OCI-LY3 (cell line): ENCODE measurements at regions not wholly inside any gene's neighbourhood (a gene's known extent, or its start where the extent isn't known, plus 50 kb on each side); places are given as distances from the start of the nearest gene placed in this dataset.

ENCODE experiments used
- H2AFZ ChIP-seq: fragments of 200-600, 300-600 bp; shearing (Covaris generic); 2 replicates; pipeline ENCODE4 v1.6.0; 2014; ENCODE audit warnings: antibody characterized with exemption, low read depth, low read length
- H3K27ac ChIP-seq: fragments of 200-600, 300-600 bp; sonication (generic); 2 replicates; pipeline ENCODE4 v1.5.1; 2014; ENCODE audit warnings: mild to moderate bottlenecking, low read length, moderate library complexity, mixed read lengths
- H3K27me3 ChIP-seq: fragments of 200-600, 300-600 bp; sonication (generic); 2 replicates; pipeline ENCODE4 v1.6.1; 2014; ENCODE audit warnings: low read depth, low read length, mixed read lengths
- H3K36me3 ChIP-seq: fragments of 200-600, 300-600 bp; sonication (generic); replicated peaks from 2 replicates; pipeline ENCODE3; 2014; ENCODE audit warnings: low read depth, low read length, mixed read lengths
- H3K4me1 ChIP-seq: fragments of 300-600, 200-600 bp; sonication (generic); 2 replicates; pipeline ENCODE4 v1.6.1; 2014; ENCODE audit warnings: low read length, mixed read lengths
- H3K4me2 ChIP-seq: fragments of 200-600, 300-600 bp; sonication (generic); 2 replicates; pipeline ENCODE4 v1.6.1; 2014; ENCODE audit warnings: low read length, mixed read lengths
- H3K4me3 ChIP-seq: fragments of 300-600, 200-600 bp; sonication (generic); 2 replicates; pipeline ENCODE4 v1.5.1; 2014; ENCODE audit warnings: antibody characterized with exemption, mild to moderate bottlenecking, low read length, moderate library complexity
- H3K79me2 ChIP-seq: fragments of 300-600, 200-600 bp; shearing (Covaris generic); 2 replicates; pipeline ENCODE4 v1.6.1; 2014; ENCODE audit warnings: mild to moderate bottlenecking, low read length, mixed read lengths
- H3K9ac ChIP-seq: fragments of 300-600, 200-600 bp; shearing (Covaris generic); 2 replicates; pipeline ENCODE4 v1.6.0; 2014; ENCODE audit warnings: mild to moderate bottlenecking, low read length, moderate library complexity
- H3K9me3 ChIP-seq: fragments of 200-600, 300-600 bp; shearing (Covaris generic); 2 replicates; pipeline ENCODE4 v1.6.1; 2014; ENCODE audit warnings: low read length, mixed read lengths; ENCODE audit not compliant: insufficient read depth
- H4K20me1 ChIP-seq: fragments of 200-600, 300-600 bp; sonication (generic); 2 replicates; pipeline ENCODE4 v1.6.1; 2016; ENCODE audit warnings: low read length, mixed read lengths; ENCODE audit not compliant: insufficient read depth
- CTCF ChIP-seq: fragments of 200-600, 300-600 bp; sonication (generic); IDR thresholded peaks from 2 replicates; pipeline ENCODE4 v1.5.1; 2014; ENCODE audit warnings: antibody characterized with exemption, low read length, low read depth
- EZH2phosphoT487 ChIP-seq: fragments of 200-600 bp; shearing (Covaris generic); IDR thresholded peaks from 2 replicates; pipeline ENCODE4 v1.6.1; 2018; ENCODE audit warnings: antibody characterized with exemption, mixed run types, low read depth

- H3K4me1 ChIP-seq, result no peaks in the 10 kb centered on the region
- TF ChIP-seq CTCF (no peak), EZH2phosphoT487 (no peak)
- H3K4me2 ChIP-seq, result no peak overlapping the region
- H3K79me2 ChIP-seq, result no peaks in the 10 kb centered on the region
- no peak overlapping the region for H3K4me3 ChIP-seq
- H2AFZ ChIP-seq, result no peak overlapping the region
- no peaks in the 10 kb centered on the region for H4K20me1 ChIP-seq
- H3K9ac ChIP-seq, result no peak overlapping the region
- no peaks in the 10 kb centered on the region for H3K36me3 ChIP-seq
- H3K9me3 ChIP-seq, result no peaks in the 10 kb centered on the region
- no peak overlapping the region for H3K27ac ChIP-seq
- peaks cover 5% of the 10 kb centered on the region for H3K27me3 ChIP-seq
These were observed 58.3 kb upstream of the SHH start for GRCh38 chr7:155870334-155871180.

GRCh38 chr7:155869784-155870076, 57.5 kb upstream of the SHH start:
- Histone ChIP-seq H3K4me3 (no peak overlapping the region), H2AFZ (no peak overlapping the region), H3K36me3 (no peaks in the 10 kb centered on the region), H3K27ac (no peak overlapping the region), H3K9me3 (no peaks in the 10 kb centered on the region), H3K79me2 (no peaks in the 10 kb centered on the region), H3K9ac (no peak overlapping the region), H3K4me1 (no peaks in the 10 kb centered on the region), H3K4me2 (no peak overlapping the region), H3K27me3 (peaks cover 9% of the 10 kb centered on the region), H4K20me1 (no peaks in the 10 kb centered on the region)
- TF ChIP-seq CTCF, result no peak
- no peak for TF ChIP-seq EZH2phosphoT487

- H3K4me2 ChIP-seq, result no peak overlapping the region
- H3K27ac ChIP-seq, result no peak overlapping the region
- no peaks in the 10 kb centered on the region for H4K20me1 ChIP-seq
- TF ChIP-seq CTCF (no peak), EZH2phosphoT487 (no peak)
- no peaks in the 10 kb centered on the region for H3K36me3 ChIP-seq
- H3K27me3 ChIP-seq, result peaks cover 9% of the 10 kb centered on the region
- no peaks in the 10 kb centered on the region for H3K9me3 ChIP-seq
- no peak overlapping the region for H2AFZ ChIP-seq
- no peak overlapping the region for H3K9ac ChIP-seq
- no peaks in the 10 kb centered on the region for H3K4me1 ChIP-seq
- H3K79me2 ChIP-seq, result no peaks in the 10 kb centered on the region
- H3K4me3 ChIP-seq, result no peak overlapping the region
These were observed 56.9 kb upstream of the SHH start for GRCh38 chr7:155868955-155869783.

- Histone ChIP-seq H3K4me1 (no peaks in the 10 kb centered on the region), H3K4me3 (no peak overlapping the region), H3K27ac (no peak overlapping the region), H2AFZ (no peak overlapping the region), H3K9ac (no peak overlapping the region), H3K79me2 (no peaks in the 10 kb centered on the region), H4K20me1 (no peaks in the 10 kb centered on the region), H3K27me3 (peaks cover 9% of the 10 kb centered on the region), H3K9me3 (no peaks in the 10 kb centered on the region), H3K36me3 (no peaks in the 10 kb centered on the region), H3K4me2 (no peak overlapping the region)
- TF ChIP-seq CTCF, result no peak
- no peak for TF ChIP-seq EZH2phosphoT487
These were observed 55.6 kb upstream of the SHH start for GRCh38 chr7:155867734-155868400.
